Right cardiac atrium (tissue), 5 donors: ENCODE measurements at regions not wholly inside any gene's neighbourhood (a gene's known extent, or its start where the extent isn't known, plus 50 kb on each side); places are given as distances from the start of the nearest gene placed in this dataset.

Experiments
- ATAC-seq, 2 donors: fragments of 200-7000 bp; cut with Tn5 transposase; one replicate each; pipeline versions ENCODE4 v1.8.0 to v1.9.1; 2020; ENCODE audit warnings: moderate library complexity in 2 of 2, mild to moderate bottlenecking in 1 of 2
- DNase-seq, 3 donors: peaks; one replicate each; pipeline ENCODE4 v3.0.0-alpha.2; 2020
- H3K27ac ChIP-seq: one replicate; pipeline ENCODE4 v1.5.1; 2013; ENCODE audit warnings: mild to moderate bottlenecking, low read length, control low read depth, moderate library complexity
- H3K27me3 ChIP-seq: one replicate; pipeline ENCODE4 v1.6.1; 2013; ENCODE audit not compliant: control insufficient read depth, insufficient read depth
- H3K4me1 ChIP-seq: one replicate; pipeline ENCODE4 v1.6.1; 2013; ENCODE audit warnings: low read length; ENCODE audit not compliant: control insufficient read depth, insufficient read depth
- H3K4me3 ChIP-seq: one replicate; pipeline ENCODE4 v1.5.1; 2013; ENCODE audit warnings: low read length, control low read depth
- H3K9me3 ChIP-seq: one replicate; pipeline ENCODE4 v1.6.1; 2013; ENCODE audit warnings: low read length; ENCODE audit not compliant: control insufficient read depth
- WGBS: extraction: QIAGEN DNeasy Blood & Tissue Kit; methylation state at CpG from one replicate; pipeline ENCODE4 v1.1.7; 2013; 5-methylcytosine and 5-hydroxymethylcytosine counted together
- intact Hi-C, 4 donors: fragments of 100-400 bp; cut with DNase I; formaldehyde crosslinking; loops; one replicate each; pipeline versions ENCODE4 v1.11.0 to v1.14.0; 2022 to 2023
- donor health status: healthy with polysubstance abuse.
- donor health status: DM: no; HTN: yes; CAD: no.
- donor health status: DM: no; HTN: no; CAD: no.
- donor health status: DM: no; HTN: yes; CAD: no; lungs with severe emphysema.
- donor health status: DM: yes; HTN: yes; CAD: no.

DNA sequence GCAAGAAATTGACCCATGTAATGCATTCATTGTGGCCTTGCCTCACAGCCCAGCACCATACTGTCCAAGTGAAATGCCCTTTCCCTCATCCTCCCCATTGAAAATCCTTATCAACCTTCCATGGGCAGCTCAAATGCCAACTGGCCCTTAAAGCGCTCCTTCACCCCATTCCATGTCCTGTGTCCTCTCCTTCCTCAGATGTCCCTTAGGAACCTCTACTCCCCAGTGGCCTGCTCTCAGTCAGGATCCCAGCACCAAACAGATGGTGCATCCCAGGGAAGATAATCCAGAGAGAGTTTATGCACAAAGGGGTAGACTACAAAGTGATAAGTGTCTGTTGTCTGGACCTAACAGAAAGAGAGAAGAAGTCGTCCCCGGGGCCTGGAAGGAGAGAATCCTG lies 407.4 kb upstream of the ZNF507 start:
- DNase-seq (no peak), ATAC-seq (no peak)
- intact Hi-C loops = no loop called here
- no peaks in the 10 kb centered on the region for H3K27me3 ChIP-seq
- no peak overlapping the region for H3K4me3 ChIP-seq
- H3K9me3 ChIP-seq = no peaks in the 10 kb centered on the region
- H3K4me1 ChIP-seq = no peaks in the 10 kb centered on the region
- no peak overlapping the region for H3K27ac ChIP-seq
- WGBS = 82% methylated on average over 3 of the region's 3 CpGs

DNA sequence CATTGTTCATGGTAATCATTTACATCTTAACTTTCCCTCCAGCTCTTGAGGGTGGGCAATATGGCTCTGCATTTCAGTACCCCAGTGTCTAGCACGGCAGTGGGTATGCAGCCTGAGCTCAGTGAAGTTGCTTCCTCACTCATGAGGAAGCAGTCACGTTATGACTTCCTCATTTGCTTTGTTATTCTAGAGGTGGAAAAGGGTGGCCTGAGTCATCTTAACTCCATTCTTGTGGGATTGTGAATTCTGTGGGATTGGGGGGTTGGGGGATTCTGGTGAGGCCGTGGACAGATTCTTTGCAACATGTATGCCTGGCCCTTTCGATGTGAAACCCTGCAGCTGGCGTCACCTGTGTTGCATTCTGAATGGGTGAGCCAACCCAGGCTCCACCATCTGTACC lies 406.7 kb upstream of the ZNF507 start:
- 71% methylated on average over 5 of the region's 5 CpGs for WGBS
- Histone ChIP-seq H3K27me3 (no peaks in the 10 kb centered on the region), H3K9me3 (no peaks in the 10 kb centered on the region), H3K27ac (no peak overlapping the region), H3K4me1 (no peaks in the 10 kb centered on the region), H3K4me3 (no peak overlapping the region)
- intact Hi-C loops = no loop called here
- no peak for ATAC-seq
- no peak for DNase-seq

DNA sequence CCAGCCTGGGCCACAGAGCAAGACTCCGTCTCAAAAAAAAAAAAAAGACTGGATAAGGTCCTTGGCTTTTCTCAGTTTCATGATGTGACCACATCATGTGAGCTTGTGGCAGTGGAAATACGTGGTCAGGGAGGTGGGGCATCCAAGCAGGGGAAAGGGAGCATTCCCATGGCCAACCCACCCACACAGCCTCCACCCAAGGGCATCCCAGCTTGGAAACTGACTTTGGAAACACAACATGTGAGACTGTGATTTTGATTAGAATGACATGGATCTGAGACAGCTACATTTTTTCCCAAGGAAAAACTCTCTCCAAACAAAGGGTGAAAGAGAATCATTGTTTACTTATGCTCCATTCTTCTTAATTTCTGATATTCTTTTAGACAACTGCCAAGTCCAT lies 405.0 kb upstream of the ZNF507 start:
- Histone ChIP-seq H3K4me1 (no peaks in the 10 kb centered on the region), H3K9me3 (no peaks in the 10 kb centered on the region), H3K4me3 (no peak overlapping the region), H3K27me3 (no peaks in the 10 kb centered on the region), H3K27ac (no peak overlapping the region)
- 68% methylated on average over 2 of the region's 2 CpGs for WGBS
- DNase-seq = peak in 1 of 3 donors; percentile 28
- intact Hi-C loops = no loop called here
- no peak for ATAC-seq

DNA sequence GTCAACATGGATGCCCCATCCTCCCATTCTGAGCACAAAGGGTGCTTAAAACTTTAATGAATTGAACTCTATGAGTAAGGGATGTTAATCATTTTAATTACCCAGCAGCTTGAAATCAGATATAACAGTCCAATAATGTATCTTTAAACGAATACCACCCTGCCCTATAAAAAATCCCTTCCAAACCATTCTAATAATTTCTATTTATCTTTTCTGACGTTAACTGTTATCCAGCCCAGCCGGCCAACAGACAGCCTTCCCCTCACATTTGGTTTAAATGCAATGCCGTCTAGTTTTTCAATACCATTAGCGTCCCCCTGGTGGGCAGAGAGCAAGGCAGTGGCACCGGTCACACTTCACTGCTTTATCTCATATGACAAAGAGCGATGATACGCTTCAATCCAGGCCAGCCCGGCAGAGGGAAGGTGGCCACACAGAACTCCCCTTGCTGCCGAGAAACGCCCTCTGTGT lies 402.2 kb upstream of the ZNF507 start:
- Histone ChIP-seq H3K27me3 (no peaks in the 10 kb centered on the region), H3K4me3 (no peak overlapping the region), H3K9me3 (no peaks in the 10 kb centered on the region), H3K27ac (no peak overlapping the region), H3K4me1 (no peaks in the 10 kb centered on the region)
- whole genome bisulfite sequencing = 30% methylated on average over 11 of the region's 11 CpGs
- intact Hi-C loops = no loop called here
- ATAC-seq (no peak), DNase-seq (peak in 1 of 3 donors; percentile 27)

GRCh38 chr19:31943778-31944177 lies 401.6 kb upstream of the ZNF507 start:
- DNase-seq (no peak), ATAC-seq (no peak)
- Histone ChIP-seq H3K4me3 (no peak overlapping the region), H3K27ac (no peak overlapping the region), H3K9me3 (no peaks in the 10 kb centered on the region), H3K4me1 (no peaks in the 10 kb centered on the region), H3K27me3 (no peaks in the 10 kb centered on the region)
- 82% methylated on average over 11 of the region's 11 CpGs for WGBS
- intact Hi-C loops = no loop called here

DNA sequence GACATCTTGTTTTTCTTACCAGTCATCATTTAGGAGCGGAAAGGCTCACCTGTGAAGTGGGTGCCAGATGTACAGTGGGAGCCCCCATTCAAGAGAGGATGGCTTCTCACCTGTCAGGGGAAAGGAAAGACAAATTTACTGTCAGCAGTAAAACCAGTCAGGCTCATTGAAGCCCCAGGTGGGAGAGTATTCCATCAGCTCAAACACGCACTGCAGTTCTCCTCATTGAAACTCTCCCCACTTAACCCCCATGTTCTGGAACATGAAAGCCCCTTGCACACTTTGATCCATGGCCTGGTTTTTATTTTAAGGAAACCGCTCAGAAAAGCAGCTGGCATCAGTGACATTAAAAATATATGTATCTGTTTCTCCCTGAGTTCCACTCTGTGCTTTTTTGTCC lies 401.1 kb upstream of the ZNF507 start:
- H3K4me1 ChIP-seq = no peaks in the 10 kb centered on the region
- intact Hi-C loops = no loop called here

DNA sequence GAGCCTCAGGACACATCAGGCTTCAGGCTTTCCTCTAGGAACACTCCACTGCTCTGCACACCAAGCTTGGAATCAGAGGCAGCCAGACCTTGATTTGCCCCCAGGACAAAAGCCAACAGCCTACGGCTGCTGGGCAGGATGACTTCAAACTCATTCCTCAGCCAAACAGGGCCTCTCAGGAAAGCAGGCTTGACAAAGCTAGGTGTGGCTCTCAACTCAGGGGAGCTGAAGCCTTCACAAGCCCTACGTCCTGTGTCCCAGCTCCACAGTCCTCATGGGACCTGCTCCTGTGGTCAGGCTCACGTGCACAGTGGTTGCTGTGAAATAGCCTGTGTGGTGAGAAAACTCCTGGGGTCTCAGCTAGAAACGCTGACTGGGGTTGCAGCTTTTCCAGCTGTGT lies 398.9 kb upstream of the ZNF507 start:
- WGBS = 37% methylated on average over 4 of the region's 4 CpGs
- H3K27ac ChIP-seq = no peak overlapping the region
- no peaks in the 10 kb centered on the region for H3K4me1 ChIP-seq
- no peak for ATAC-seq
- no peaks in the 10 kb centered on the region for H3K27me3 ChIP-seq
- H3K9me3 ChIP-seq = no peaks in the 10 kb centered on the region
- no peak overlapping the region for H3K4me3 ChIP-seq
- intact Hi-C loops = no loop called here
- peak in 1 of 3 donors; percentile 40 for DNase-seq

More for the DNA sequence above, 401.1 kb upstream of the ZNF507 start:
- H3K4me3 ChIP-seq = no peak overlapping the region
- no peaks in the 10 kb centered on the region for H3K27me3 ChIP-seq
- DNase-seq (no peak), ATAC-seq (no peak)
- no peaks in the 10 kb centered on the region for H3K9me3 ChIP-seq
- no peak overlapping the region for H3K27ac ChIP-seq
- 87% methylated on average over 3 of the region's 3 CpGs for WGBS

DNA sequence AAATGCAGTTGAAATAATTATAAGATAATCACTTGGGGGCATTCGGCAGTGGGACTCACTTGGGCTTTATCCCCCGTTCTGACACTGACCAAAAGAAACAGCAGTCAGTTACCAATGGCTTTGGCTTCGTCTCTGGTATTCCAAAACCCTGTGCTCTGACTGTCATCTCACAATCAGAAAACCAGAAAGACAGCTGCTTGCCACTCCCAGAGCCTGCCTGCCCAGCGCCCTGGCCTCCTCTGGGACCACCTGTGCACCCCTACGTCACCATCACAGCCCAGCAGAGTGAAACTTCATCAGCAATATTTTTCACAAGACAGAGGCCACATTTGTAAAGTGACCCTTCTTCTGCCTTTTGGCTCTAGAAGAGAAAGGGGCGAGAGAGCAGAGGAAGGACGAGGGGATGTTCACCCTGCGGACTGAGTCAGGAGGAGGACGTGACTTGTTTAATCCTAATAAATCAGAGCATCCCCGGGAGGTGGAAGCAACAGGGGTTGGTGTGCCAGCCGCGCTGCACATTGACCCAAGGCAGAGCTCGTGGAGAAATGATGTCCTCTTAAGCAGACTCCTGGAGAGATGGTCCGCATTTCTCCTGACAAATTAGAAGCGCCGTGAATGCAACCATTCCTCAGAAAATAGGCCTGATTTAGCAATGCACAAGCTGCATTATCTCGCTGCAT lies 397.8 kb upstream of the ZNF507 start:
- no peaks in the 10 kb centered on the region for H3K4me1 ChIP-seq
- DNase-seq (no peak), ATAC-seq (no peak)
- 87% methylated on average over 17 of the region's 17 CpGs for whole genome bisulfite sequencing
- intact Hi-C loops = no loop called here
- no peaks in the 10 kb centered on the region for H3K9me3 ChIP-seq
- H3K27ac ChIP-seq = no peak overlapping the region
- H3K4me3 ChIP-seq = no peak overlapping the region
- no peaks in the 10 kb centered on the region for H3K27me3 ChIP-seq

- H3K4me1 ChIP-seq = no peaks in the 10 kb centered on the region
- no peak overlapping the region for H3K27ac ChIP-seq
- no peak overlapping the region for H3K4me3 ChIP-seq
- ATAC-seq = no peak
- no peak for DNase-seq
- no peaks in the 10 kb centered on the region for H3K27me3 ChIP-seq
- WGBS = 34% methylated on average over 1 of the region's 1 CpG
- H3K9me3 ChIP-seq = no peaks in the 10 kb centered on the region
- intact Hi-C loops = no loop called here
These were observed 392.7 kb upstream of the ZNF507 start for GRCh38 chr19:31952693-31953092.

GRCh38 chr19:31955061-31955460 lies 390.3 kb upstream of the ZNF507 start:
- intact Hi-C loops = no loop called here
- 91% methylated on average over 3 of the region's 3 CpGs for WGBS
- no peak for ATAC-seq
- no peaks in the 10 kb centered on the region for H3K27me3 ChIP-seq
- no peak overlapping the region for H3K4me3 ChIP-seq
- H3K27ac ChIP-seq = no peak overlapping the region
- no peak for DNase-seq
- no peaks in the 10 kb centered on the region for H3K4me1 ChIP-seq
- H3K9me3 ChIP-seq = no peaks in the 10 kb centered on the region

GRCh38 chr19:31955884-31956283 lies 389.5 kb upstream of the ZNF507 start:
- H3K27me3 ChIP-seq = no peaks in the 10 kb centered on the region
- 67% methylated on average over 6 of the region's 6 CpGs for WGBS
- H3K9me3 ChIP-seq = no peaks in the 10 kb centered on the region
- no peak for ATAC-seq
- no peaks in the 10 kb centered on the region for H3K4me1 ChIP-seq
- intact Hi-C loops = no loop called here
- no peak overlapping the region for H3K4me3 ChIP-seq
- DNase-seq = no peak
- H3K27ac ChIP-seq = no peak overlapping the region
